GM19351 (cell line): ENCODE measurements at regions not wholly inside any gene's neighbourhood (a gene's known extent, or its start where the extent isn't known, plus 50 kb on each side); places are given as distances from the start of the nearest gene placed in this dataset.
"Not testable (repeated sequence)": the region's sequence is repeated elsewhere in the genome, so short reads cannot be mapped to it uniquely, and the experiment has no call there.

Experiments
- ATAC-seq: cut with Tn5 transposase; IDR thresholded peaks from one replicate; pipeline ENCODE4 v1.9.1; 2021; ENCODE audit warnings: mild to moderate bottlenecking, moderate library complexity; ENCODE audit not compliant: unreplicated experiment

GRCh38 chr6:34646714-34647113, 49.9 kb downstream of the ILRUN start:
- ATAC-seq = no peak

- ATAC-seq = no peak
Measured at GRCh38 chr6:34645627-34646026, 50.9 kb downstream of the ILRUN start.

GRCh38 chr6:34644716-34645115, 51.9 kb downstream of the ILRUN start:
- ATAC-seq = no peak

DNA sequence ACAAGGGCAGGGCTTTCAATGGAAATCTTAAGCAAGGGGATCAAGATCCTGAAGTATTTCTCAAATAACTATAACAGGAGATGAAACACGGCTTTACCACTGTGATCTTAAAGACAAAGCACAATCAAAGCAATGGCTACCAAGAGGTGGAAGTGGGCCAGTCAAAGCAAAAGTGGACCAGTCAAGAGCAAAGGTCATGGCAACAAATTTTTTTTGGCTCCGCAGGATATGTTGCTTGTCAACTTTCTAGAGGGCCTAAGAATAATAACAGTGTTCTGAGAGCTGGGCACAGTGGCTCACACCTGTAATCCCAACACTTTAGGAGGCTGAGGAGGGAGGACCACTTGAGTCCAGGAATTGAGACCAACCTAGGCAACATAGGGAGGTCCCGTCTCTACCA, 54.1 kb downstream of the ILRUN start:
- ATAC-seq = no peak

DNA sequence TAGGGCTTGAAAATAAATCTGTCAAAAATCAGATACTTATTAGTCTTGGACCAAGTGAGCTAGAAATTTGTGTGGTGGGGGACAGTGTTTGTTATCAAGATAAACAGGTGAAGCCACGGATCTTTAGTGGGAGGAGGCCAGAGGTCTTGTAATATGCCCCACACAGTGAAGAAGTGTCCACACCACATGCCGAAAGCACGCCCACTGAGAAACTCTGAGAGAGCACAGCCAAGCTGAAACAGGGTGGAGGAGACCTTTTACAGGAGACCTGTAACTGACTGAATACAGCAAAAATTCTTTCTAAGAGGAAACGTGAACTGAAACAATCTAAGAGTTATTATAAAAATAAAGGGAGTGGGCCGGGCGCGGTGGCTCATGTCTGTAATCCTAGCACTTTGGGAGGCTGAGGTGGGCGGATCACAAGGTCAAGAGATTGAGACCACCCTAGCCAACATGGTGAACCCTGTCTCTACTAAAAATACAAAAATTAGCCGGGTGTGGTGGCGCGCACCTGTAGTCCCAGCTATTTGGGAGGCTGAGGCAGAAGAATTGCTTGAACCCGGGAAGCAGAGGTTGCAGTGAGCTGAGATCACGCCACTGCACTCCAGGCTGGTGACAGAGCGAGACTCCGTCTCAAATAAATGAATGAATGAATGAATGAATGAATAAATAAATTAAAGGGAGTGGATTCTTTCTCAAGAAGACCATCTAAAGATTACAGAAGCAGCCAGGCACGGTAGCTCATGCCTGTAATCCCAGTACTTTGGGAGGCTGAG, 56.3 kb downstream of the ILRUN start:
- ATAC-seq = not testable (repeated sequence)

- peak; percentile 72 for ATAC-seq
Measured at GRCh38 chr6:34638834-34639736, 57.5 kb downstream of the ILRUN start.

- no peak for ATAC-seq
Measured at GRCh38 chr6:34633785-34634184, 62.8 kb downstream of the ILRUN start.

- ATAC-seq = no peak
Measured at GRCh38 chr6:34633256-34633655, 63.3 kb downstream of the ILRUN start.

DNA sequence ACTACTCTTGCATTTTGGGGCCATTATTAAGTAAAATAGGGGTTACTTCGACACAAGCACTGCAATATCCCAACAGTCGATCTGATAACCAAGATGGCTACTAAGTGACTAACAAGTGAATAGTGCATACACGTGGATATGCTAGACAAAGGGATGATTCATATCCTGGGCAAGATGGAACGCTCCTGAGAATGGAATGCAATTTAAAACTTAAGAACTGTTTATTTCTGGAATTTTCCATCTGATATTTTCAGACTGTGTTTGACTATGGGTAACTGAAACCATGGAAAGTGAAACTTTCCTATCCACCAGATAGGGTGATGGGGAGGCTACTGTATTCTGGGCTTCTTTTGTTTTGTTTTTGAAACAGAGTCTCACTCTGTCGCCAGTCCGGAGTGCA, 66.5 kb downstream of the ILRUN start:
- no peak for ATAC-seq

- no peak for ATAC-seq
Measured at GRCh38 chr6:34627296-34627695, 69.3 kb downstream of the ILRUN start.

GRCh38 chr6:34618430-34619182, 62.5 kb upstream of the SPDEF start:
- no peak for ATAC-seq

DNA sequence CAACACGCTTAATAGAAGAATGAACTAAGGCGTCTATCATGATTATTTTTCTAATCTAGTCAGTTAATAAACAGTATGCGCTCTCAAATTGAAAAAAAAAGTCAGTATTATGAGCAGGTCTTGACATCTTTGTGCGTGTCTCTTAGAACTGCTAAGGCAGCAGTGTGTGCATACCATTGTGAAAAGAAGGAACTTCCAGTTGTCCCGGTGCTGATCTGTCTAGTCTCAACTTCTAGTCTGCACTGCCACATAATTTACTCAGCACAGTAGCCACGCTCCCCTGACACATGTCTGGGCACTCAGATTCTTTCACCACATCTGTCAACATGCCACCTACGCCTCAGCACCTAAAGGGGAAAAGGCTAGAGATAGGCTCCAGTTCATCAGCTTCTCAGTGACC, 61.1 kb upstream of the SPDEF start:
- no peak for ATAC-seq

- no peak for ATAC-seq
Measured at GRCh38 chr6:34616227-34616585, 60.1 kb upstream of the SPDEF start.

DNA sequence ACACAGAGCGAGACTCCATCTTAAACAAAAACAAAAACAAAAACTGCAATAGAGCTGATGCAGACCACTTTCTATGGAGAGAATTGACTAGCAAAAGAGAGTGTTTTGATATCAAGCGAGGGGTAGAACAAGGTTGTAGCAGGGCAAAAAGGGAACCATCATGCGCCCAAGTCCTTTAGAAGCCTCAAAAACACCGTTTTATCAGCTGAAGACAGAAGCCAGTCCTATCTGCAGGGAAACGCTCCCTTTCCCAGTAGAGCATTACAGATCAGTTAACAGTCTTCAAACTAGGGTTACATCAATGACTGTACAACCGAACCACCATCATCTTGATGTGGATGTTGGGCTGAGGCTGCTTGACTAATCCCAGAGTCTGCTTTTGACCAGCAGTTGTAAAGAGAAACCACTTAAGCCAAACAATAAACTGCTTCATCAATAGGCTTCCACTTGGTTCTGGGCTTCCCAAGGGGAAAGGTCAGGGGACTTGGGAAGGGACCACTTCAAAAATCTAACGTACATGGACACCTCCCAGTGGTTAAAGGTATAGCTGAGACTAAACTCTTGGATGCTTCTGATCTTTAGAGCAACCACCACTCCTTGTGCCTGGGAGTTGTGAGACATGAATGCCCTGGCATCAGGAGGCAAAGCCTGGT, 59.6 kb upstream of the SPDEF start:
- ATAC-seq = no peak

DNA sequence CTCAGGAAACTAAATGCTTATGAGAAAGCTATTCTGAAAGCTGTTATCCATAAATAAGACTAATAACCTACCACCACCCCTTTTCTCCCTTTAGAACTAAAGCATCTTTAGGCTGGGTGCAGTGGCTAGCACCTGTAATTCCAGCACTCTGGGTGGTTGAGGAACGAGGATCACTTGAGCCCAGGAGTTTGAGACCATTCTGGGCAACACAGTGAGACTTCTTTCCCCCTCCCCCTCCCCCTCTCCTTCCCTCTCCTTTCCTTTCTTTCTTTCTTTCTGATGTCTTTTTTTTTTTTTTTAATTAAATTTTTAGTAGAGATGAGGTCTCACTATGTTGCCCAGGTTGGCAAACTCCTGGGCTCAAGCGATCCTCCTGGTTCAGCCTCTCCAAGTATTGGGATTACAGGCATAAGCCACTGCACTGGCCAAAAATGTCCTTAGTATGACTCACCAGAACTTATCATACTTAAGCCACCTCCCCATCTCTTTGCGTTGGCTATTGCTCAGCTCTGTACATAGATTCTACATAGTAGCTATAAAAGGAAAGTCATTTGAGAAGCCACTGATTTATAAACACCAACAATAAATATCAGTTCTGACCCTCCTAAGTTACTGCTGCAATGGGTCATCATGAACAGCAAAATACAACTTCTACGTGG, 54.8 kb upstream of the SPDEF start:
- ATAC-seq = no peak

GRCh38 chr6:34608321-34609091, 52.4 kb upstream of the SPDEF start:
- ATAC-seq = no peak

DNA sequence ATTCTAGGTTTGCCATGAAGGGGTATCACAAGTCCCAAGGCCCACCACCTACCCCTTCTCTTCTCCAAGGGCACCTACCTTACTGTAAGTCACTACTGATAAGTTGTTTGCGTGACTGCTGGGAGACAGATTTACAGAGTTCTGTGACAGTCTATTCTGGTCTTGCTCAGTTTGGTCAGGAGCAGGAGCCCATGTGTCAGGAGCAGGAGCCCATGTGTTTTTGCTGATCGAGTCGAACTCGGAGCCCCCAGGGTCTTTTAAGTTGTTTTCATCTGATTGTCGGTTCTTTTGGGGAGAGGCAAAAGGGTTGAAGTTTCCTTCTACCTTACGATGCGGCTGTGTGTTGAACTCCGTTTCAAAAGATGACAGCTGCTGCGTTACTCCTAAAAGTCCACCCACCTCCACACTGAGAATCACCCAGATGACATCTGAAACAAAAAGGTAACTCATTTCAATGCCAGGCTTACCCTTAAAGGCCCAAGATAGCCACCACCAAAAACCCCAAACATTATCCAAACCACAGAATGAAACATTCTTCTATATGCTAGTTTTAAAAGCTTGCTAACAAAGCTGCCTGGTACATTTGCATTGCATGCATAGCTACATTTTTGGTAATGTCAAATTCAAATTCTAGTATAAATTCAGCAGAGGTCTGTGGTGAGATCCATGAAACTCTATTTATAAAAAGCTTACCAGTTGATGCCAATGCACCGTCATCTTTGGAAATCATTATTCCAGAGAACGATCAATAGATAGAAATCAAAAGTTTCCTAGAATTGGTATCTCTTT, 50.5 kb upstream of the SPDEF start:
- no peak for ATAC-seq
